ENCODE measurements at regions not wholly inside any gene's neighbourhood (a gene's known extent, or its start where the extent isn't known, plus 50 kb on each side); places are given as distances from the start of the nearest gene placed in this dataset.

GRCh38 chr2:6512589-6512988 is 353.1 kb downstream of the CMPK2 start:
- TF ChIP-seq EZH2phosphoT487 (IDR thresholded peaks at IDR 0.05; ENCODE audit: borderline replicate concordance) (no peak), CTCF (conservative IDR thresholded peaks at IDR 0.05; ENCODE audit: low read length) (no peak)

Measured in Loucy (cell line).